ENCODE measurements at regions not wholly inside any gene's neighbourhood (a gene's known extent, or its start where the extent isn't known, plus 50 kb on each side); places are given as distances from the start of the nearest gene placed in this dataset.

GRCh38 chr12:105993766-105994555 lies 144.8 kb downstream of the NUAK1 start:
- DNase-seq (ENCODE audit: low read depth), result peak; percentile 35

GRCh38 chr12:105995961-105996431 lies 142.8 kb downstream of the NUAK1 start:
- peak; percentile 84 for DNase-seq (ENCODE audit: low read depth)

DNA sequence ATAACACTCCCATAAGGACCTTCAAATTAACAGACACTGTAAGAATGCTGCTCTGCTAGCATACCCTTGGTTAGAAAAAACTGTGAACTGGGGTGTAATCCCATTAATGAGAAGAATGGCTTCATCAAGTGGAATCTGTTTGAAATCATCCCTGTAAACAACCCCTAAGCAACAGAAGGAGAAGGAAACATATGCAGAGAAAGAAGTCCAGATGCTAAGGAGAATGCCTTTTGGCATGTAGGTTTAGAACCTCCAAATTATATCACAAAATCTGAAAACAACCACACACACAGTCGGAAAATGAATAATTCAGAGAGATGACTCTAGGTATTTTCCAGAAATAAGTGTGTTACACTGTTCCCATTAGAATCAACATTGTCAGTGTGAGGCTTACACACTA lies 140.2 kb downstream of the NUAK1 start:
- no peak for DNase-seq (ENCODE audit: low read depth)

GRCh38 chr12:106000382-106001104 lies 138.2 kb downstream of the NUAK1 start:
- DNase-seq (ENCODE audit: low read depth), result no peak

DNA sequence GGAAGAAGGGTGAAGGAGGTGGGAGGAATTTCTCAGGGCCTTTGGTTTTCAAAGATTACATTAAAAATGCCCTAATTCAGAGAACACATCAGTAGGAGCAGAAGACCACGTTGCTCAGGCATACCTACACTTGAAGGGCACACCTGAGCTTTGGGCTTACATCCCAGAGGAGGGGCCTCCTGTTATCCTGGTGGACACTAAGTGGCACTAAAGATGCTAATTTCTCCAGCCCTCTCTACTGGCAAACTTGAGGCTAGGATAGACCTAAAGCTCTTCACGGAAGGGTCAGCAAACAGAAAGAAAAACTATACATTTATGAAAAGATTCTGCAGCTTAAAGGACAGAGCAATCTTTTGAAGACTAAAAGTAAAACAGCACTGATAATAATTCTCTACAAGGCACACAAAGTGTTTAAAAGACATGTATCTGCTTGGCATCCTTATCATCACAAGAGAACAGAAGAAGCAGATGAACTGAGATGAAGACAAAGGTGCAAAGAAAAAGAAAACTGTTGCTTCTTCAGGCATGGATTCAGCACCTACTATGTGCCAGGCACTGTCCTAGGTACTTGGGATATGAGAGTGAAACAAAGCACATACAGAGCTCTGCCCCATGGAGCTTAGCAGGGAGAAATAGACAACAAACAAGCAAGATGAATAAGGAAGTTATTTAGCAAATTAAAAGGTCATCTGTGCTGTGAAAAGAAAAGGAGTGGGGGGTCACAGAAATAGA lies 137.5 kb downstream of the NUAK1 start:
- no peak for DNase-seq (ENCODE audit: low read depth)

DNA sequence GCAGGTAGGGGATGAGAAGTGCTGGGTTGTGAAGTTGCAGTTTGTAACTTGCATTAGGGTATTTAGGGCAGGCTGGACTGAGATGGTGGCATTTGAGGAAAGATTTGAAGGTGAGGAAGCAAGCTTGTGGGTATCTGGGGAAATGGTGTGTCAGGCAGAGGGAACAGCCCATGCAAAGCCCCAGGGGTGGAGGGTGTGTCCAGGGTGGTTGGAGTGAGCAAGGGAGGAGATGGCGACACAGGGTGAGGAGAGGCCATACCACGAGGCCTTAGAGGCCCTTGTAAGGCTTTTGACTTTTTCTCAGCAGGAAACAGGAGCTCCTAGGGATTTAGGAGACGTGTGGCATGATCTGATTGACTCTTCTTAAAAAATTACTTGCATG lies 136.9 kb downstream of the NUAK1 start:
- no peak for DNase-seq (ENCODE audit: low read depth)

DNA sequence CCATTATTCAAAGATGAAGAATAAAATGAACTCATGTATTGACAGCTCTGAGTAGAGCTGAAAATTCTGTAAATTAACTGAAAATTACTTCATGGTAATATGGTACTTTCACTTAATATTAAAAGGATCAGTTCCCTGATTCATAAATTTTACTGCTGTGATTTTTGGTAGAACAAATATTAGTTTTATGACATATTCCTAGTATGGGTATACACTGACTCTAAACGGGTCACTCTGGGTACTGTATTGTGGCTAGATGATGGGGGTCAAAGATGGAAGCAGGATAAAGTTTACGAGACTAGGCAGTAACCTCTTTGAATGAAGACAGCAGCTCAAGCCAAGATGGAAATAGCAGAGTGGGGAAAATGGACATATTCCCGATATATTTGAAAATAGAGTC lies 135.5 kb downstream of the NUAK1 start:
- DNase-seq (ENCODE audit: low read depth), result no peak

DNA sequence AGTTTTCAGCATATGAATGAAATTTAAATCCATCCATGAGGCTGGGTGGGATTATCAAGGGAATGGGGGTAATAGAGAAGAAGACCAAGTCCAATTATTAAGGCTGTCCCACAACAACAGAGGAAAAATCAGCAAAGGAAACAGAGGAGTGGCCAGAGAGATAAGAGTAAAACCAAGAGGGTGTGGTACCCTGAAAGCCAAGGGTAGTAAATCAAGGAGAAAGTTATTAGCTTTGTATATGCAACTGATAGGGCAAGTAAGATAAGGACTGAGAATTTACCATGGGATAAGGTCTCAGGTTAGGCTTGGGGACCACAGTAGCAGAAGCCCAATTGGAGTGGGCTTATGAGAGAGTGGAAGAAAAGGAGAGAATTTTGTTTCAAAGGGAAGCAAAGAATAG lies 134.5 kb downstream of the NUAK1 start:
- DNase-seq (ENCODE audit: low read depth), result no peak

- DNase-seq (ENCODE audit: low read depth), result no peak
Observed at GRCh38 chr12:106006382-106006781, 132.4 kb downstream of the NUAK1 start.

- no peak for DNase-seq (ENCODE audit: low read depth)
Observed at GRCh38 chr12:106006940-106007339, 131.8 kb downstream of the NUAK1 start.

DNA sequence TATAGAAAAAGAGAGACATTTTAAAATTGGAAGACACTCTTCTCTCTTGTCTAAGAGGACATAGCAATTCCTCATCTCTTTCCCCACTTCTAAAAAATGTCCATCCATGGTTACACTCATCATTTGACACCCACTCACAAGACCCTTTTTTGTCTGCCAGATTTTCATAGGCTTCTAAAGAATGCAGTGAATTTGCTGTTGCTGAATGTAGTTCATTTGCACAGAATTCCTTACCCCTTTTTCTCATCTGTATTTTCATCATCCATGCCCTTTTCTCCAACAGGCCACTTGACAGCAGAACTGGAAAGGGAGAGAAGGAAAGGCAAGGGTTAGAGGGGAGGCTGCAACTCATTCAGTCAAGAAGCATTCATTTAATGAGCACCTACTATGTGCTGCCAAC lies 128.0 kb downstream of the NUAK1 start:
- peak; percentile 70 for DNase-seq (ENCODE audit: low read depth)
